ENCODE measurements at regions not wholly inside any gene's neighbourhood (a gene's known extent, or its start where the extent isn't known, plus 50 kb on each side); places are given as distances from the start of the nearest gene placed in this dataset.
"Not testable (repeated sequence)": the region's sequence is repeated elsewhere in the genome, so short reads cannot be mapped to it uniquely, and the experiment has no call there.

- intact Hi-C loops (cut with micrococcal nuclease): loop anchor here (5.0 kb wide), 1 partner anchor 34 kb away; no protein-coding TSS in a partner anchor
These were observed 97.4 kb upstream of the CCDC80 start for GRCh38 chr3:112738366-112738765.

GRCh38 chr3:112736805-112737566 lies 96.0 kb upstream of the CCDC80 start:
- intact Hi-C loops (cut with micrococcal nuclease): loop anchor here (5.0 kb wide), 1 partner anchor 35 kb away; no protein-coding TSS in a partner anchor

GRCh38 chr3:112736386-112736785 lies 95.4 kb upstream of the CCDC80 start:
- intact Hi-C loops (cut with micrococcal nuclease): loop anchor here (5.0 kb wide), 1 partner anchor 36 kb away; no protein-coding TSS in a partner anchor

GRCh38 chr3:112735926-112736325 lies 95.0 kb upstream of the CCDC80 start:
- intact Hi-C loops (cut with micrococcal nuclease): loop anchor here (2.0 to 5.0 kb wide), 2 partner anchors 36 to 59 kb away; no protein-coding TSS in a partner anchor

- intact Hi-C loops (cut with micrococcal nuclease): loop anchor here (1.0 to 5.0 kb wide), 6 partner anchors 37 to 244 kb away; no protein-coding TSS in a partner anchor
These were observed 93.9 kb upstream of the CCDC80 start for GRCh38 chr3:112734736-112735350.

GRCh38 chr3:112734171-112734570 lies 93.2 kb upstream of the CCDC80 start:
- intact Hi-C loops (cut with micrococcal nuclease): loop anchor here (1.0 to 5.0 kb wide), 5 partner anchors 57 to 245 kb away; no protein-coding TSS in a partner anchor

- intact Hi-C loops (cut with micrococcal nuclease): loop anchor here (5.0 kb wide), 1 partner anchor 148 kb away; no protein-coding TSS in a partner anchor
These were observed 89.3 kb upstream of the CCDC80 start for GRCh38 chr3:112730210-112730609.

GRCh38 chr3:112721231-112721630 lies 80.3 kb upstream of the CCDC80 start:
- intact Hi-C loops (cut with micrococcal nuclease): no loop called here

- intact Hi-C loops (cut with micrococcal nuclease): no loop called here
These were observed 78.0 kb upstream of the CCDC80 start for GRCh38 chr3:112718967-112719366.

GRCh38 chr3:112718516-112718915 lies 77.6 kb upstream of the CCDC80 start:
- intact Hi-C loops (cut with micrococcal nuclease): no loop called here

GRCh38 chr3:112709911-112710310 lies 69.0 kb upstream of the CCDC80 start:
- intact Hi-C loops (cut with micrococcal nuclease): no loop called here

GRCh38 chr3:112699436-112699978 lies 58.6 kb upstream of the CCDC80 start:
- intact Hi-C loops (cut with micrococcal nuclease): loop anchor here (1.0 kb wide), 1 partner anchor 56 kb away; no protein-coding TSS in a partner anchor

GRCh38 chr3:112698442-112698841 lies 57.5 kb upstream of the CCDC80 start:
- intact Hi-C loops (cut with micrococcal nuclease): not testable (repeated sequence)

GRCh38 chr3:112696244-112696643 lies 55.3 kb upstream of the CCDC80 start:
- intact Hi-C loops (cut with micrococcal nuclease): not testable (repeated sequence)

- intact Hi-C loops (cut with micrococcal nuclease): not testable (repeated sequence)
These were observed 54.6 kb upstream of the CCDC80 start for GRCh38 chr3:112695377-112696108.

GRCh38 chr3:112694906-112695305 lies 54.0 kb upstream of the CCDC80 start:
- intact Hi-C loops (cut with micrococcal nuclease): not testable (repeated sequence)

GRCh38 chr3:112693186-112693585 lies 52.2 kb upstream of the CCDC80 start:
- intact Hi-C loops (cut with micrococcal nuclease): no loop called here
